PC-9 (cell line): ENCODE measurements at regions not wholly inside any gene's neighbourhood (a gene's known extent, or its start where the extent isn't known, plus 50 kb on each side); places are given as distances from the start of the nearest gene placed in this dataset.
"Not testable (repeated sequence)": the region's sequence is repeated elsewhere in the genome, so short reads cannot be mapped to it uniquely, and the experiment has no call there.

Experiments
- CTCF ChIP-seq: fragments of 200-600 bp; sonication (generic); conservative IDR thresholded peaks from 2 replicates; pipeline ENCODE4 v1.6.1; 2017; ENCODE audit warnings: mixed run types, antibody characterized with exemption, mild to moderate bottlenecking, moderate library complexity
- EZH2 ChIP-seq: fragments of 200-600 bp; sonication (generic); IDR thresholded peaks from 2 replicates; pipeline ENCODE4 v1.8.0; 2017; ENCODE audit warnings: antibody characterized with exemption, low read depth

DNA sequence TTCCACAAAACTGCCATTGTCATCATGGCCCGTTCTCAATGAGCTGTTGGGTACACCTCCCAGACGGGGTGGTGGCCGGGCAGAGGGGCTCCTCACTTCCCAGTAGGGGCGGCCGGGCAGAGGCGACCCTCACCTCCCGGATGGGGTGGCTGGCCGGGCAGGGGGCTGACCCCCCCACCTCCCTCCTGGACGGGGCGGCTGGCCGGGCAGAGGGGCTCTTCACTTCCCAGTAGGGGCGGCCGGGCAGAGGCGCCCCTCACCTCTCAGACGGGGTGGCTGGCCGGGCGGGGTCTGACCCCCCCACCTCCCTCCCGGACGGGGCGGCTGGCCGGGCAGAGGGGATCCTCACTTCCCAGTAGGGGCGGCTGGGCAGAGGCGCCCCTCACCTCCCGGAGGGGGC lies 176.9 kb upstream of the FBXL17 start:
- TF ChIP-seq CTCF, EZH2: not testable (repeated sequence)
